Left ventricle myocardium inferior (tissue), 1 donor: ENCODE measurements at regions not wholly inside any gene's neighbourhood (a gene's known extent, or its start where the extent isn't known, plus 50 kb on each side); places are given as distances from the start of the nearest gene placed in this dataset.

Source experiments
- DNase-seq: peaks from one replicate; pipeline ENCODE4 v3.0.0-alpha.2; 2020
- H3K27ac ChIP-seq: fragments of 200-600 bp; replicated peaks from 2 replicates; pipeline ENCODE4 v1.8.0; 2021
- H3K27me3 ChIP-seq: fragments of 200-600 bp; 2 replicates; pipeline ENCODE4 v1.8.0; 2021; ENCODE audit warnings: low read depth
- H3K36me3 ChIP-seq: fragments of 200-600 bp; 2 replicates; pipeline ENCODE4 v1.8.0; 2021
- H3K4me1 ChIP-seq: fragments of 200-600 bp; 2 replicates; pipeline ENCODE4 v1.8.0; 2021
- H3K4me3 ChIP-seq: fragments of 200-600 bp; 2 replicates; pipeline ENCODE4 v1.8.0; 2021; ENCODE audit warnings: mild to moderate bottlenecking, moderate library complexity
- H3K9me3 ChIP-seq: fragments of 200-600 bp; replicated peaks from 2 replicates; pipeline ENCODE4 v1.8.0; 2021
- CTCF ChIP-seq: fragments of 200-600 bp; IDR thresholded peaks from 2 replicates; pipeline ENCODE4 v1.8.0; 2021; ENCODE audit warnings: antibody characterized with exemption, mild to moderate bottlenecking, borderline replicate concordance
- intact Hi-C: fragments of 100-400 bp; cut with micrococcal nuclease; formaldehyde crosslinking; loops from one replicate; pipeline ENCODE4 v1.11.0; 2022
- donor health status: DM: no; HTN: yes; CAD: no; lungs with severe emphysema.

GRCh38 chr1:88451856-88452255 lies 232.2 kb upstream of the PKN2 start:
- DNase-seq: no peak
- Histone ChIP-seq H3K9me3 (peaks cover 22% of the 10 kb centered on the region), H3K4me3 (no peak overlapping the region), H3K27ac (no peak overlapping the region), H3K36me3 (no peaks in the 10 kb centered on the region), H3K4me1 (no peaks in the 10 kb centered on the region), H3K27me3 (no peaks in the 10 kb centered on the region)
- intact Hi-C loops: no loop called here
- TF ChIP-seq CTCF: no peak

- intact Hi-C loops: no loop called here
- H3K27ac ChIP-seq: no peak overlapping the region
- no peaks in the 10 kb centered on the region for H3K27me3 ChIP-seq
Observed at GRCh38 chr1:88453295-88453694, 230.8 kb upstream of the PKN2 start.

GRCh38 chr1:88454781-88455180 lies 229.3 kb upstream of the PKN2 start:
- H3K27ac ChIP-seq: no peak overlapping the region
- H3K9me3 ChIP-seq: peaks cover 8% of the 10 kb centered on the region
- H3K27me3 ChIP-seq: peaks cover under 1% of the 10 kb centered on the region
- DNase-seq: no peak
- TF ChIP-seq CTCF: no peak
- no peaks in the 10 kb centered on the region for H3K4me1 ChIP-seq
- H3K4me3 ChIP-seq: no peak overlapping the region
- no peaks in the 10 kb centered on the region for H3K36me3 ChIP-seq
- intact Hi-C loops: no loop called here

More at GRCh38 chr1:88453295-88453694, 230.8 kb upstream of the PKN2 start:
- H3K36me3 ChIP-seq: no peaks in the 10 kb centered on the region
- no peak overlapping the region for H3K4me3 ChIP-seq
- peaks cover 22% of the 10 kb centered on the region for H3K9me3 ChIP-seq
- no peak for DNase-seq
- no peak for TF ChIP-seq CTCF
- H3K4me1 ChIP-seq: no peaks in the 10 kb centered on the region

GRCh38 chr1:88455621-88456256 lies 228.3 kb upstream of the PKN2 start:
- Histone ChIP-seq H3K27me3 (peaks cover 3% of the 10 kb centered on the region), H3K4me3 (no peak overlapping the region), H3K4me1 (no peaks in the 10 kb centered on the region), H3K36me3 (no peaks in the 10 kb centered on the region), H3K27ac (no peak overlapping the region), H3K9me3 (no peaks in the 10 kb centered on the region)
- intact Hi-C loops: no loop called here
- TF ChIP-seq CTCF: no peak
- DNase-seq: no peak

- intact Hi-C loops: no loop called here
- Histone ChIP-seq H3K4me3 (no peak overlapping the region), H3K27ac (no peak overlapping the region), H3K9me3 (no peaks in the 10 kb centered on the region), H3K27me3 (peaks cover 6% of the 10 kb centered on the region), H3K4me1 (peaks cover 3% of the 10 kb centered on the region), H3K36me3 (no peaks in the 10 kb centered on the region)
- DNase-seq: no peak
- TF ChIP-seq CTCF: no peak
Observed at GRCh38 chr1:88457197-88457596, 226.9 kb upstream of the PKN2 start.

GRCh38 chr1:88461007-88461406 lies 223.1 kb upstream of the PKN2 start:
- Histone ChIP-seq H3K27me3 (peaks cover 12% of the 10 kb centered on the region), H3K36me3 (no peaks in the 10 kb centered on the region), H3K9me3 (no peaks in the 10 kb centered on the region), H3K4me3 (no peak overlapping the region), H3K4me1 (peaks cover 14% of the 10 kb centered on the region), H3K27ac (no peak overlapping the region)
- DNase-seq: no peak
- intact Hi-C loops: no loop called here
- no peak for TF ChIP-seq CTCF
